Right lobe of liver (tissue), 4 donors: ENCODE measurements at regions not wholly inside any gene's neighbourhood (a gene's known extent, or its start where the extent isn't known, plus 50 kb on each side); places are given as distances from the start of the nearest gene placed in this dataset.
"Not testable (repeated sequence)": the region's sequence is repeated elsewhere in the genome, so short reads cannot be mapped to it uniquely, and the experiment has no call there.

ENCODE experiments used
- CTCF ChIP-seq, 4 donors: fragments of 200-600 bp in 3 of 4; fragments of 450-650 bp in 1 of 4; IDR thresholded peaks; one replicate each; pipeline versions ENCODE4 v1.5.1 to v1.8.0; 2016 to 2022; ENCODE audit warnings: antibody characterized with exemption in 4 of 4, mild to moderate bottlenecking in 2 of 4
- POLR2A ChIP-seq: fragments of 450-650 bp; IDR thresholded peaks from one replicate; pipeline ENCODE4 v1.6.1; 2017; ENCODE audit warnings: antibody characterized with exemption, mild to moderate bottlenecking
- donor health status: DM: no; HTN: no; CAD: no.
- donor health status: DM: no; HTN: no; CAD: no.
- donor health status: DM: no; HTN: yes; CAD: no.

- not testable (repeated sequence) for TF ChIP-seq CTCF (IDR thresholded peaks at IDR 0.05); POLR2A
These were observed 55.8 kb upstream of the FAM25C start for GRCh38 chr10:48055395-48055794.
